ENCODE measurements at regions not wholly inside any gene's neighbourhood (a gene's known extent, or its start where the extent isn't known, plus 50 kb on each side); places are given as distances from the start of the nearest gene placed in this dataset.
"Not testable (repeated sequence)": the region's sequence is repeated elsewhere in the genome, so short reads cannot be mapped to it uniquely, and the experiment has no call there.

DNA sequence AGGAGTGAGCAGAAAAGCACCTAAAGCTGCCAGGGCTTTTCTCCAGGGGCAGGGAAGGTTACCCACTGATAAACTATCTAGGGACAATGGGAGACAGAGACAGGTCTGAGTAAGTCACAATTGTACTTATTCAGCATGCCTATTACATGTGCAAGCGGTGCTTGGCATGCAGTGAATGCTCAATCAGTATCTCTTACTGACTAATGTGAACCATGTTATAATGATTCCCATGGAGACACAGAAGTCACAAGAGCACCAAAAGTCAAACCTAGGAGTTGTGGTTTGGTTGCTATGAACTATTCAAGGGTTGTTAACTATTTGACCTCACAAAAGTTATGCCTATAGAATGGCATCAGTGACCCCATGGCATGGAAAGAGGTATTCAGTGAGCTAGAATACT is 50.0 kb upstream of the RASGRP1 start:
- DNase-seq, result no peak

DNA sequence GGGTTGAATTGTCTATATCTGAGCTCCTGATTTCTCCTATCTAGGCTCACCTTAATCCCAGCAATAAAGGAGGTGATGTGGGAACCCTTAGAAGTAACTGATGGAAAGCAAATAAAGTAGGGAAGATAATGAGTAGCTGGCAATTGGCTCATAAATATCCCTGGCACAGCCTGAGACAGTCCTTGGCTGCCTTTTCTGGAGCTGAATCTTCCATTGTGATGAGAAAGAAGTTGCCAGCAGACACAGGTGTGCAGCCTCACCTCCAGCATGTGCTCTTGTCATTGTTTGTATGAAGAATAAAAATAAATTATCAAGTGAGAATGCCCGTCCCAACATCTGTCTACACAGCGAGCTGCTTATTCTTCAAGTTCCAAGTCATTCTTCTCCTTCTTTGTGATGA is 53.2 kb upstream of the RASGRP1 start:
- no peak for DNase-seq

DNA sequence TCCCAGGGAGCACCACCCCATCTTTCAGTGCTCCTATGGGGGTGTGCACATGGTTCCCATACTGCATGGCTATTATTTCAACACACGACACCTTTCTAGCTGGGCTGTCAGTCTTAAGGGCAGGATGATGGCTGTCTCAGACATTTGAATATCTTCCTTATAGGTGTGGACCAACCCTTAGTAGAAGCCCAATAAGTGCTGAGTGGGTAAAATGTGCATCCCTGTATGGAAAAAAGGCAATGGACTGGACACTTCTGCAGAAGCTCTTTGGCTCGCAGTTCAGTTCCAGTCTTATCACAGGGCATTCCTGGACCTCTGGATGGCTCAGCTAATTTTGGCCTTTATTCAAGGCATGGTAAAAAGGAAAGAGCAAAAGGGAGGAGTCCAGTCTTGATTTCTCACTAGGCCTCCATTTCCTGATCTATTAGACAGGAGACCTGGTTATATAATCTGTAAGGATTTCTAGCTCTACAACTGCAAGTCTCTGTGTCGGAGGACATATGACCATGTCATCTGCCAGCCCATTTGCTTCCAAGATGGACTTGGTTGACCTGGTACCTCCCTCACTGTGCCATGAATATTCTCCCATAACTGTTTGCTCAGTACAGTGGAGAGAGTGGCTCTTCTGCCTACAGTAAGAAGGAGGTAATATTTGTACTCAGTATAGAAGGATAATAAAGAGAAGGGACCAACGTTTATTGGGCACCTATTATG is 53.8 kb upstream of the RASGRP1 start:
- no peak for DNase-seq

DNA sequence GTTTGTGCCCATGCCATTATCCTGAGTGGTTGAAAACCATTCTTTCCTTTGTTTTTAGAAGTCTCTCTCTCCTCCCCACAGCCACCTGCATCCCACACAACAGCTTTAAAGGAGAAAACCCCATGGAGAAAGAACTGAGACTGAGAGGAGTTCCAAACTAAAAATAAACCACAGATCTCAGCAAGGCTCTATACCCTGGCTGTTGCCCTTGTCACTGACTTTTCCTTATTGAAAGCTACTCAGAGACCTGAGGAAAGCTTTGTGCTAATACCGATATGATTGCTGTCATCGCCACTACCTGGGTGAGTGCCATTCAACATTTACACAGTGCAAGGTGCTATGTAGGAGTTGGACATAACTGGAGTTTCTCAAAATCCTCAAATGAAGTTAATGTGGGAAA is 55.5 kb upstream of the RASGRP1 start:
- no peak for DNase-seq

DNA sequence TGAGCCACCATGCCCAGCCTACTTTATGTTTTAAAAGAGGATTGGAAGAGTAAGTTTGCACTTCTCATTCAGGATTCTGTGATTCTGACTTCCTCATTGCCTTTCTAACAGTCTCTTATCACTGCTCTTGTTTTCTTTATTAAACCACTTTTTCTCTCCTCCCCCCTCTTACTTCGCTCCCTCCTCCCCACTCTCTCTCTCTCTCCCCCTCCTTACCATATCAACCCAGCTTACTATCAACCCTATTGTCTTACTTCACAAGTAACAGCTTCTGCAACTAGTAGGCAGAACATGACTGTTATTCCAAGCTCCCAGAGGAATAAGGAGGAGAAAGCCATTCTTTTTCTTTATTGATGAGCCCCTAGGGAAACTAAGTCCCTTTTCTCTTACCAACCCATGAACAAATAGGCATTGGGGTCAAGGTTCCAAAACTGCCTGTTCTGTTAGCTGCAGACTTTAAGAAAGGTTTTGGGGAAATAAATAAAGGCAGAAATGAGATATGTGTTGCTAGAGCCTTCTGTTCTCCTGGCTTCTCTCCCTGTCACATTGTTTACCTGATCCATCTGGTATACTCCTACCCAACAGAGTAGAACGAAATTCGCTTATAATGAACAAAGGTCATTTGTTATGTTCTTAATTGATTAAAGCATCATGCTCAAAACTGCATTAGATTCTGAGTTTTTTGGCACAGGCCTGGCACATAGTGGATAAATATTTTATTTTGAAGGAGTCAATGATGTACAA is 56.4 kb upstream of the RASGRP1 start:
- no peak for DNase-seq

DNA sequence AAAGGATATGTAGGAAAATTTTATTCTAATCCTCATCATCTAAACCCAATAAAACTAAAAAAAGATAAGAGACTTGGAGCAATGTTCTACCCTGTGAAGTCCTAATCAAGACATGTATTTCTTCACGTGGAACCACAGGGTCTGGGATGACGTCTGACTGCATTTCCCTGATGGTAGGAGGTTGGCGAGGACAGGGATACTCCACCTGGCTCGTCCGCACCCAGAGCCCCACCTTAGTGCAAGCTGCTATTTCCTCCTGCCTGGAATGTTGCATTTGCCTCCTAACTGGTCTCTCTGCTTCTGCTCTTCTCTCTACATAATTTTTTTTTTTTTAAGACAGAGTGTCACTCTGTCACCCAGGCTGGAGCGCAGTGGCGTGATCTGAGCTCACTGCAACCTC is 57.7 kb upstream of the RASGRP1 start:
- DNase-seq, result no peak

DNA sequence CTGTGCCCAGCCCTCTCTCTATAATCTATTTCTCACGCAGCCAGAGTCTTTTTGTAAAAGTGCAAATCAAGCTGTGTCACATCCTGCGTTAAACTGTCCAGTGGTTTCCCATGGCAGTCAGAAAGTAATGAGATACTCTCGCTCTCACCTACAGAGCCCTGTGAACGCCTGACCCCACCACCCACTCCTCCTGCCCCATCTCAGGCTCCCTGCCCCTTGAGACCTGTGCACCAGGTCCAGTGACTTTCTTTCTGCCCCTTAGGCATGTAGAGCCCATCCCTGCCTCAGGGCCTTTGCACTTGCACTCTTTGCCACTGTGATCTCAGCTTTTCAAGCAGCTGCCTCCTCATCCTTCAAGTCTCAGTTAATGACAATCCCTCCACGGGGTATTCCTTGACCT is 58.3 kb upstream of the RASGRP1 start:
- DNase-seq, result no peak

DNA sequence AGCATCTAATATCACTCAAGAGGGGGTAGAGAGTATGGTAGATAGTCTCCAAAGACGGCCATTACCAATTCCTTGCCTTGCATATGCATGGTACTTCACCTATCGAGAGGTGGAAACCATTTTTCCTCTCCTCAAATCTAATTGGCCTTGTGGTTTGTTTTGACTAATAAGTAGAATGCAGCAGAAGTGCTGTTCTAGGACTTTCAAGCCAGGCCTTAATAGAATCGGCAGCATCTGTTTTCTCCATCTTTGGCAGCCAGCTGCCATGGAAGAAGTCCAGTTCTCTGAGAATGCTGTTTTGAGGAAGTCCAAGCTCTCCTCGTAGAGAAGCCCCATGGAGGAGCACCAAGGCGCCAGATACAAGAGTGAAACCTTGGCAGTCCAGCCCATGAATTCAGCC is 59.1 kb upstream of the RASGRP1 start:
- no peak for DNase-seq

DNA sequence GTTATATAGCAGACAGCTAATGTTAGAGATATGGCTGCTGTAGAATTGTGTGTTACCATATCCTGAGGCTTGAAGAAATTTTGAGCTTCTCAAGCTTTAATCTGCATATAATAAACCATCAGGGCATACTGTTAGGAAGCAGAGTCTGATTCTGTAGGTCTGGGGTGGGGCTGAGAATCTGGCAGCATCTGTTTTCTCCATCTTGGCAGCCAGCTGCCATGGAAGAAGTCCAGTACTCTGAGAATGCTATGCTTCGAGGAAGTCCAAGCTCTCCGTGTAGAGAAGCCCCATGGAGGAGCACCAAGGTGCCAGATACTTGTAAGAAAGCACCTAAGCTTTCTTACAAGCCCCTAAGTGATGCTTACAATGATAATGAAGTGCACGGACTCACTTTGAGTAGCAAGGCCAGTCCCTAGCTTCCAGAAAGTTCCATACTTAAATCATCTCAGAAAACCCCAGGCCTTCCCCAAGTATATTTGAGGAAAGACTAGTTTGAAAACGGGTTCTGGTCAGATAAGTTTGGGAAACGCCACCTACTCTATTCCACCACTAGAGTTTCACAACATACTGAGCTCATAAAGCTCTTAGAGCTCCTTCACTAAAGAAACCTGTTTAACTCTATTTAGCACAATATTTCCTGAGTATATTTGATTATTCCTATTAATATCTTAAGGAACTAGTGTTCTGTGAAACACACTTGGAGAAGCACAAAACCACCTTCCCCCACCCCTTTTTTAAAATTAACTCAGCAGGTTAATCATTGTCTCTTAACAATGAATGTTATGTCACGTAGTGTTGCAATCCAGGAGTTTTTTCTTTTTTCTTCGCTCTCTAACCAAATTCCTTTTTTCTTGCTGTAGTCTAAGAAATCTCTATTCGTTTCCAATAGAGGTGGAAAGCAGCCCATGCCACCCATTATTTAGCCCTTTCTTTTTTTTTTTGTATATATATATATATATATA is 59.9 kb upstream of the RASGRP1 start:
- DNase-seq, result no peak

DNA sequence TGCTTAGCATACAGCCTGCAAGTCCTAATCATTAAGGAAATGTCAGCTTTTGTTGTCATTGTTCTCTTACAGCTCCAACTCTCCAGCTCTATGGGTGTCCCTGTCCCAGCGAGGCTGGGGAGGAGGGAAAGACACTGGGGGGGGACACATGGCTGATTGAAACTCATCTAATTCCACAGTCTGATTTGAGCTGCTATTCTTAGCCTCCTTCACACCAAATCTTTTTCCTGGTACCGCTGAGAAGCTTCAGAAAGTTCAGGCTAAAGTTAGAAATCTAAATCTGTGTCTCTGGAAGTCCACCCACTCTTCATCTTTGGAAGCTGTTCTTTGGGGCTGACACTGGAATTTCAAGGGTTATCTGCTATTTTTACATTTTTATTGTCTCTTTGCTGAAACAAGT is 61.3 kb upstream of the RASGRP1 start:
- DNase-seq, result no peak

DNA sequence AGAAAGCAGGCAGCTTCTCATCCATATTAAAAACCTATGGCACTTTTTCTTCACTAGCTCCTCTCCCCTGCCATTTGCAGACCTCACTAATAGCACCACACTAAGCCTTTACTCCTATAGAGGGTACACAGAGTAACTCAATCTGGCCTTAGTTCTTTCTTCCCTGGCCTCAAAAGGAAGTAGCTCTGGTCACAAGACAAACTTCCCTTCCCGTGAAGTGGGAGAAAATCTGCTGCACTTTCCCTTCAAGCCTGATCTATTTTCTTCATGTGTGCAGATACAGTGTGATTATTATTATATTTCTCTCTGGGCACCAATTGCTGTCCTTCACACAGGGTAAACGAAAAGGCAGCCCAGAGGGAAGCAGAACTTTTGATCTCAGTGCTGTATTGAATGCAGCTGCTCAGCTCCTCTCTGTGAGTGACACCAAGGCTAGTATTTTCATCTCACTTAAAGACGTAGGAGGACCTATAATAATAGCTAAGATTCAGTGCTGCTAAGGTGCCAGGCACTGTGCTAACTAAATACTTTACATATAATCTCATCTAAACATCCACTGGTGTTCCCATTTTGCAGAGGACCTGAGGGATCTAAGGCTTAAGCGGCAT is 61.9 kb upstream of the RASGRP1 start:
- no peak for DNase-seq

DNA sequence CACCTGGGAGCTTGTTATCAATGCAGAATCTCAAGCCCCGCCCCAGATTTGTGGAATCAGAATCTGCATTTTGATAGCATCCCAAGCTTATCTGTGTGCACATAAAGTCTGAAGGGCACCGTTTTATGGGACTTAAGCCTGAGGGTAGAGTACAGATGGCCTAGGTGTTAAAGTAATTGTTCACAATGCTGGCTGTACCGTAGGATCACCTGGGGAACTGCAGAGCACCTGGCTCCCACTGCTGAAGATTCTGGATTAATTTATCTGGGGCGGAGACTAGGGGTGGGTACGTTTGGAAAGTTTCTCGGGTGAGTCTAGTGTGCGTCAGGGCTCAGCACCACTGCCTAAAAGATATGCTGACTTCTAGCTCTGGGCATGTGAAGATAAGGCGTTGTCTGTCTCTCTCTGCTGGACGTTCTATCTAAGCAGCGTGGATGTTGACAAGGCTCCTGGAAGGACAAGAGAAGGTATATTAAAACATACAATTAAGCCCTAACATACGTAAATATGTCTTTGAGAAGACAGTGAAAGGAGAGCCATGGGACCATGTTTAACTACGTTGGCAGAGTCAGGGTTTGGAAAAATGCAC is 63.2 kb upstream of the RASGRP1 start:
- DNase-seq, result no peak

DNA sequence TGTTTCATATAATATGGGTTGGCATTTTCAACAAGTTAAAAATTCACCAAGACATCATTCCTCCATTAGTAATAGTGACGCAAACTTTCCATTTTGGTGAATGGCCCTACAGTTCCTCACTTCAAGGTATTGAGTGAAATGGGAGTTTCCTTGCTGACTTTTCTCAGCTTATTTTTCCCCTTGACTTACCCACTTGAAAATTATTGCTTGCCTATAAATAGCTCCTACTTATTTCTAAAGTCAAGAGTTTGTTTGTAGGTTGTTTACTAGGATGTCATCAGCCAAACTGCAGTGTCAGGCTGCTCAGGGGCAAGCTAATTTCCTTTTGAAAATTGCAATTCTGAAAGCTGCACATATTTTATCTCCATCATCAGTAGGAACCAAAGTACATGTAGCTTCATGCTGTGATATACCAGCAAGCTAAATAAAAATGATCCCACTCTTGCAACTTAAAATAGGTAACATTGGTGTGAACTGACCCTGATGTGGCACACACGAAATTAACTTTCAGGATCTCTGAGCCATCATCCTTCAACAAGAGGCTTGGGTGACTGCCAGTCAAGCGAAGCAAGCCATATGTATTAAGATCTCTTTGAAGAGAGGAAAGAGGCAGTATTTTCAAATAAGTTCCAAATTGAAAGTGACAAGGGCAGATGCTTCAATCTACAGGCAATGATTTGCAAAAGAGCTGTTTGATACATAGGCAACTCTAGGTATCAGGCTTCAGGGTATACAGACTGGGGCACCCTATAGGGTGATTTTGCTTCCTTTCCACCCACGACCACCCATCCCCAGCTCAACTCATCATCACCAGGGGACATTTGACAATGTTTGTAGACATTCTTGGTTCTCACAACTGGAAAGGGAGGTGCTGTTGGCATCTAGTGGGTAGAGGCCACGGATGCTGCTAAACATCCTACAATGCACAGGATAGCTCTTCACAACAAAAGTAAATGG is 66.8 kb upstream of the RASGRP1 start:
- no peak for DNase-seq

DNA sequence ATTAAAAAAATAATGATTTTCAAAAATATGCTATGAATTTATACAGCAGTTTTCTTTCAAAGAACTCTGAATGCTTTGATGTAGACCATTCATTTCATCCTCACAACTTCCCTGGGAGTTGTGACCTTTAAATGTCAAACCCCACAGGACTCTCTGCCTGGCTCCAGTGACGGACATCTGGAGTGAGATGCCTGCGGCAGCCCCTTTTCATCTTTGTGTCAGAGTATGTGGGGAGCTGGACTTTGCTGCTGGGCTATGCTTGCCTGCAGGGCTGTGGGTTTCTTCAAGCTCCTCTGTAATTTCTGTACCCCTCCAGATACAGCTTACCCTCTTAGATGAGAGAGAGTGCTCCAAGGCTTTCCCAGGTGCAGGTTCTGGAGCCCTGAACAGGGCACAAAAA is 70.6 kb upstream of the RASGRP1 start:
- no peak for DNase-seq

DNA sequence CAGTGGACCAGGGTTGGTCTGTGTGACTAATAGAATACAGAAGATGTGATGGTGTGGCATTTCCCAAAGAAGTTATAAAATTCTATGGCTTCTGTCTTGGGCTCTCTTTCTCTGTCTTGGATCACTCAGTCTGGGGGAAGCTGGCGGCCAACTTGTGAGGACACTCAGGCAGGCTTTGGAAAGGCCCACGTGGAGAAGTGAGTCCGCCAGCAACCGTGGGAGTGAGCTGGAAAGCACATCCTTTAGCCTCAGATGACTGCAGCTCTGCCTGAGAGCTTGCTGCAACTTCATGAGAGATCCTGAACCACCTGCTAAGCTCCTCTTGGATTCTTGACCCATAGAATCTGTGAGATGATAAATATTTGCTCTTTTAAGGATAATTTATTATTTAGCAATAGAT is 72.0 kb upstream of the RASGRP1 start:
- no peak for DNase-seq

DNA sequence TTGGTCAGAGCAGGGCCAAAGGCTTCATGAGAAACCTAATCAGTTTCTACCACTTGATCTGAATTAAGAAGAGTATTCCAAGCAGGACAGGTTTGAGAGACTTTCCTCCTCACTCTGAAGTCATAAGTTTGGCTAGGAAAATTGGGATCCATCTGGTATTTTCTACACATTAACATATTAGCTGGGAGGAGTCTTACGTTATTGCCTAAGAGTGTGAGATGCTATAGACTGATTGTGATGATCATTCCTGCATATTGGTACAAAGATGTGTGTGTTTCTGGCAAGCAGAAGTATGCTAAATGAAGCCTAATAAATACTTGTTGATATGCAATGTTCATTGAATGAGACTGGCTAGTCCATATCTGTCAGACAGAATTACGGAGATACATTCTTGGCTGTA is 73.5 kb upstream of the RASGRP1 start:
- DNase-seq, result no peak

DNA sequence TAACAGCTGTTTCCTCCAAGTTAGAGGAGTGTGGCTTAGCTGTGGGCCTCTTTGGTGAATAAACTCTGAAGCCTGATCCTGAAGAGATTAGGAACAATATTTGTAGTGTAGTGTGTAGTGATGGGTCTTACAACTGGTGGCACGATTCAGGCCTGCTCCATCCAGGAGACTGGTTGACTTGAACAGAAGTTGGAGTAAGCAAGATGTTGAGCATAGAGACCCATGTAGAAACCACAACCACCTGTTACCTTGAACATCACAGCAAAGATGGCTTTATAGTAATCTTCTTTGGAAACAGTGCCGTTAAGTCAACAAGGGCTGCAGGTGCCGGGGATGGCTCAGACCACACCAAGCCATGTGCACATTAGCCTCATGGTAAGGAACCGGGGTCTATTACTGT is 74.2 kb upstream of the RASGRP1 start:
- no peak for DNase-seq

DNA sequence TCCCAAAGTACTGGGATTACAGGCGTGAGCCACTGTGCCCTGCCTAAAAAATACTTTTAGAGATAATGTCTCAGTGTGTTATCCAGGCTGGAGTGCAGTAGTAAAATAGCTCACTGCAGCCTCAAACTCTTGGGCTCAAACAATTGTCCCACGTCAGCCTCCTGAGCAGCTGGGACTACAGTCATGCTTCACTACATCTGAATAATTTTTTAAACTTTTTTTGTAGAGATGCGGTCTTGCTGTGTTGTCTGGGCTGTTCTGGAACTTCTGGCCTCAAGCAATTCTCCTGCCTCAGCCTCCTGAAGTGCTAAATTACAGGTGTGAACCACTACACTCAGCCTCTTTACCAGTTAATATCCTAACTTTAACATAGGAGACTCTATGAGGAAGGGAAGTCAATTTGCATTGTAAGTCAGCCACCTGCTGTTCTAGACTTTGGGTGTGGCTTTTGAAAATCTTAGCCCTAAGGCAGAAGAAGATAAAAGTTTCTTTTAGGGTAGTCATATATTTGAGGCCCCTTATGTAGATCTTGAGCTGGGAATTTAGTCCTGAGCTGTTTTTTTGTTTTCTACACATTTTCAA is 78.2 kb upstream of the RASGRP1 start:
- DNase-seq, result no peak

DNA sequence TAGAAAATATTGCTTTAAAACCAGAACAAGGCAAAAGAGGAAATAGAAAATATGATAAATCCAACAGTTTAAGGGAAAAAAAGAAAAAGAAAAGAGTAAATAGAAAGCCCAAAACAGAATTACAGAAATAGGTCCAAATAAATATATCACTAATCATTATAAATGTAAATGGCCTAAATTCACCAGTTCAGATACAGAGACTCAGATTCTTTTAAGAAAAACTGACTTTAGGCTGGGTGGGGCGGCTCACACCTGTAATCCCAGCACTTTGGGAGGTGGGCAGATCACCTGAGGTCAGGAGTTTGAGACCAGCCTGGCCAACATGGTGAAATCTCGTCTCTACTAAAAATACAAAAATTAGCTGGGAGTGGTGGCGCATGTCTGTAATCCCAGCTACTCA is 79.7 kb upstream of the RASGRP1 start:
- DNase-seq, result not testable (repeated sequence)

DNA sequence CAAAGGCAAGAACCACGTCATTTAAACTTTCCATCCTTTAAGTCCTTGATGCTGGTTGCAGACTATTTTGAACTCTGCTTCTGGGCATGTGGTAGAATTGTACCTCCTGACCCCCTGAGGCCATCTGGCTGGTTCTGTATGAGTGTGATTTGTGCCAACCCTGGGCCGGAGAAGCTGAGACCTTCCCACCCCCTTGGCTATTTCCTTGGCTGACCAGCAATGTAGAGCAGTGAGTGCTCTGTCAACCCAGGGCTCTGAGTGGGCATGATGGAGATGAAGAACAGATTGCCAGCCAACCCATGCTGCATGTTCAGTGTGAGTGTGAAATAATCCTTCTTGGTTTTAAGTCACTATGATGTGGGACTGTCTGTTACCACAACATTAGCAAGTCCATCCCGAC is 82.1 kb upstream of the RASGRP1 start:
- no peak for DNase-seq

DNA sequence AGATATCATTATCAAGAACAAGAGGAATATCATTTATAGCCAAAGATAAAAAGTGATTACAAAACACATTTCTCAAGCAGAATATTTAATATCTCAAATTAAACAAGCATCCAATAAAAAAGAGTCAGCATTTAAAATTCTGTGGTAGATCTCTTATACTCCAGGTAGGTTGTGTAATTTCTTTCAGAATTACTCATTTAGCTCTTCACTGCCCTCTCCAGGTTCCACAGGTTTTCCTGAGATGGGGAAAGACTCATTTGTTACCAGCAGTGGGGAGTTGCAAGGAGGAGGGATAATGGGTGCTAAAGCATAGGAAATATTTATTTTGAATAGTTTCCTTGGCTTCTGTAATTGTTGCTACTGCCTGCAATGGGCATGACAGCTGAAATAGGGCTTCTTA is 83.1 kb upstream of the RASGRP1 start:
- no peak for DNase-seq

Measured in SHP77 treated with DMSO at 0.1 percent for 48 hours (cell line).